CD4-positive, alpha-beta T cell treated with Interleukin-17A for 1 hour (primary cell): ENCODE measurements at regions not wholly inside any gene's neighbourhood (a gene's known extent, or its start where the extent isn't known, plus 50 kb on each side); places are given as distances from the start of the nearest gene placed in this dataset.
"Not testable (repeated sequence)": the region's sequence is repeated elsewhere in the genome, so short reads cannot be mapped to it uniquely, and the experiment has no call there.

Experiments
- DNase-seq: peaks from one replicate; pipeline ENCODE4 v3.0.0-alpha.2; 2020

DNA sequence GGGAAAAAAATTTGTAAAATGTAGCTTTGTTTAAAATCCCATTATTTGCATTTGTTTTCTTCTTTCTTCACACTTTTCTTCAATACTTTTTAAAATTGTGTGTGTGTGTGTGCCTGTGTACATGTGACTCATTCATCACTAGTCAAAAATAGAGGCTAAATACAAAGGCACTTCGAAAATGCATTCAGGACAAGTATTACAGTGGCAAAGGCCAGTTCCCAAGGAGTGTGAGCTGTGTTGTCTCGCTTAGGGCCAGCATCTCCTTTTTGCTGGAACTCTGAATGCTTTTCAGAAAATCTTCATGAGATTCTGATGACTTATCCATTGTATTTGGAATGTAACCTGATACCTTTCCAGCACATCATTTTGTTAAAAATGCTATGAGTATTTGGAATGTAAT is 288.5 kb upstream of the CNR1 start:
- no peak for DNase-seq

DNA sequence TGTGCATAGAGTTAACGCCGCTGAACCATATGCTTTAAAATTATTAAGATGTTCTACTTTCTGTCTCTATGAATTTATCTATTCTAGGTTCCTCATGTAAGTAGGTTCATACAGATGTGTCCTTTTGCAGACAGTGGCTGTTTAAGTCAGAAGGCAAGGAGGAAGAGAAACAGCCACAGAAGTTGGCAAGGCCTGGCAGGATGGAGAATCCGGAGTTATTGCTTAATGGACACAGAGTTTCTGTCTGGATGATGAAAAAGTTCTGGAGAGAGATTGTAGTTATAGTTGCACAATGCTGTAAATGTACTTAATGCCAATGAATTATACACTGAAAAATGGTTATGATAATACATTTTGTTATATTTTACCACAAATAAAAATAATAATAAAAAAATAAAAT is 283.6 kb upstream of the CNR1 start:
- no peak for DNase-seq

DNA sequence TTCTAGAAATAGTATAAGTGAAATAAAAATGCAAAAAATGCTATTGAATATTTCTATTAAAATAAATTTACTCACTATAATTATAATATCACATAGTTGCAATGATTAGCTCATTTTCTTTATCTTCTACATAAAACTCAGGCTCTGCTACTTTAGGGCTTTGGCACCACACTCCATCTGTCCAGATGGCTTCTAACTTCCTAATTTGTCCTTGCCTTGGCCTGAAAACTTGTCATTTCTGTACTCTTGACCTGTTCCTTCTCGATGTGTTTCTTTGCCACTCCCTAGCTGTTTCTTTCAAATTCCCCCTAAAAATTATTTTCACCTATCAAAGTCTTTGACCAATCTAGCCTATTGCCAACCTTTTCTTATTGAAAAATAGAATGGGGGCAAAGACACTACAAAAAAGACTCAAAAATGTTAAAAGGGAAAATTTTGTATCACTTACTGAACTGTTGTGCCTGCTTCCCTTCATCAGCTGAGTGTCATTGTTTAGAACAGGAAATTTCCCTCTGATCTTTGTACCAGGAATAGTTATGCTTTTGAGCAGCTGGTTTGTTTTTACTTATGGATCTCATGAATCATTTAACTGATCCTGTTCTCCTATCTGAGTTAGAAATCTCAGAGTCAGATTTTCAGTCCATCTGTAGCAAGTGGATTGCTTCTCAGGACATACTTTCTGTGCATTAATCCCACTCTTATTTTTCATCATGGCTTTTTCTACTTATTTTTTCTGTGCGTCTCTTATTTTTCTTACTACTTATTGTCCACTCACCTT is 279.2 kb upstream of the CNR1 start:
- no peak for DNase-seq

DNA sequence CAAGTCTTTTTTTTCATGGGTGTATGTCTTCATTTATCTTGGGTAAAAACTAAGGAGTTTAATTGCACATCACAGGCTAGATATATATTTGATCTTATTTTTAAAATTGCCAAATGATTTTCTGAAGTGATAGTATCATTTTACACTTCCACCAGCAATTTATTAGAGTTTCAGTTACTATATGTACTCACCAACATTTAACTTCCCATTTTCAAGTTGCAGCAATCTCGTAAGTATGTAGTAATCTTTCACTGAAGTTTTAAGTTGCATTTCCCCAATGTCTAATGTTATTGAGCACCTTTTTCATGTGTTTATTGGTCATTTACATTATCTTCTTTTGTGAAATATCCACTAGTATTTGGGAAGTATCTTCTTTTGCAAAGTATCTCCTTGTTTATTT is 277.4 kb upstream of the CNR1 start:
- DNase-seq, result no peak

DNA sequence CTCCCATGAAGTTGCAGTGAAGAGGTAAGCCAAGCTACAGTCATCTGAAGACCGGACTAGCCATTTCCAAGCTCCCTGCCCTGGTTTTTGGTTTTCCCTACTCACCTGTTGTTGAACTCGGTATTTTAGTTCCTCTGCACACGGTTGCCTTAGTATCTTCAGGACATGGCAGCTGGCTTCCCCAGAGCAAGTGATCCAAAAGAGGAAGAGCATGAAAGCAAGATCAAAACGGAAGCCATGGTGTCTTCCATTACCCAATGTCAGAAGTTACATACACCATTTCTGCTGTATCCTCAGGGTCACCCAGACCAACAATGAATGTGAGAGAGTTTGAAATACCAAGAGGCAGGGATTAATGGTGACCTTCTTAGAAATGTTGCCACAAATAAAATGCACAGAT is 276.6 kb upstream of the CNR1 start:
- DNase-seq, result no peak

DNA sequence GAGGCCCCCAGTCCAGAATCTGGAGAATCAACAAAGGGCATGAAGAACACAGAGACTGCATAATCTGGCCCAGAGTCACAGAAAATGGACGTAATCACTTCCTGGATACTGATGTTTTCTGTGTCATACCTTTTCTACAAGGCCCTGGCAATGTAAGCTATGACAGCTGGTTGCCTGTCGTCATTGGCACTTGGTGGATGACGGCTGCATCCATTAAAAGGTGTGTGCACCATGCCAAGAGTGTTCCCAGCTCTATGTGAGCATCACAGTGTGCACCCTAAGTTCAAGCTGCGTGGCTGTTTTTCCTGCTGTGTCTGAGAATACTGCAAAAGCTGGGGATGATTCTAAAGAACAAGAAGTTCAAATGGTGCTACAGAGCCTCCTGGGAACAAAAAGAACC is 275.2 kb upstream of the CNR1 start:
- no peak for DNase-seq

DNA sequence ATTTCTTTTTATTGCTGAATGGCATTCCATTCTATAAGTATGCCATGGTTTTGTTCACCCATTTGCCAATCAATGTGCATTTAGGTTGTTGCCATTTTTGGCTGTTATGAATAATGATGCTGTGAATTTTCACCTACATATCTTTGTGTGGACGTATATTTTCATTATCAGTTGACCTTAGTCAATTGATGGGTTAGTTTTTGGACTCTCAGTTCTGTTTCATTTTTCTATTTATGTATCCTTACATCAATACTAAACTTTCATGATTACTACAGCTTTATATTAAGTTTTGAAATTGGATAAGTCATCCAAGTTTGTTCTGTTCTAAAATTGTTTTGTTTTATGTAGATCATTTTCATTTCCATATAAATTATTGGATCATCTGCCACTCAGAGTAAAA is 261.9 kb upstream of the CNR1 start:
- no peak for DNase-seq

DNA sequence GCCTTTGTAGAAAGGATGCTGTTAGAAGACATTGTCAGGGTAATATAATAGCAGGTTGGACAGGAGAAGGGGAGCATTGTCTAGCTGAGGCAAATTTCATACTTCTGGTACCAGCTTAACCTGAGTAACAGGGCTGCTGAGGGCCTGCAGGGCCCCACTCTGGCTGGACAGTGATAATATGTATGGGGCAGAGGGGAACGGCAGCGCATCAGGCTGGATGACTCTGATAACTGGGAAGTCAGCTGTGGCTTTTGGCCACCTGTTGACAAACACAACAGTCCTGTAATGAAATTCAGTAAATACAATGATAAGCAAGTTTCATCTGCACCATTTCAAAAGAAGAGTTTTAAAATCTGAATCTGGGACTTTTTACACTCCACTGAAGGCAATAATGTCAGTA is 259.9 kb upstream of the CNR1 start:
- no peak for DNase-seq

DNA sequence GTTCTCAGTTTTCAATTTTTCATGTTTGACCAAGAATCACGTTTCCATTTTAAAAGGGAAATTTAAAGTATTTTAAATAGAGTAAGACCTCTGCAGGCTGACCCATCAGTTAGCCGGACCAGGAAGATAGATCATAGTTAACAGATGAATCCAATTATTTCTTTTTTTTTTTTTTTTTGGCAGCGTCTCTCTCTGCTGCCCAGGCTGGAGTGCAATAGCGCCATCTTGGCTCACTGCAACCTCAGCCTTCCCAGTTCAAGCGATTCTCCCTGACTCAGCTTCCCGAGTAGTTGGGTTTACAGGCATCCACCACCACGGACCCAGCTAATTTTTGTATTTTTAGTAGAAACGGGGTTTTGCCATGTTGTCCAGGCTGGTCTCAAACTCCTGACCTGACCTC is 256.7 kb upstream of the CNR1 start:
- no peak for DNase-seq

DNA sequence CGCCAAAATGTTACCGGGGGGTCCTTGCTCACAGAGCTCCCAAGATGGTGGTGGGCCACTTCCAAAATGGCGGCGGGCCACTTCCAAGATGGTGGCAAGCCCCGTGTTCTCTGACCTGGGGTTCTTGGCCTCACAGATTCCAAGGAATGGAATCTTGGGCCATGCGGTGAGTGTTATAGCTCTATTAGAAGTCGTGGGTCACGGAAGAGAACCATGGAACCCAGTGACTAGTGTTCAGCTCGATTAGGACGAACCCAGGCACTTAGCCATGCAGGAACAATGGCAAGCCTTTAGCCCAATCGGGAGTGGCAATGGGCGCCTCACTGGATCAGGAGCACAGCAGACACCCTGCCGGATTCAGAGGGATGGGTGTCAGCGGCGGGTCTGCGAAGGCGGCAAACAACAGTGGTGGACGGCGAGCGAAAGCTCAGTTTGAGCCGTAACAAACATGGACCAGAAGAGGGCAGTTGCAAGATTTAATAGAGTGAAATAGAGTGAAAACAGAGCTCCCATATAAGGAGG is 254.9 kb upstream of the CNR1 start:
- DNase-seq, result not testable (repeated sequence)

DNA sequence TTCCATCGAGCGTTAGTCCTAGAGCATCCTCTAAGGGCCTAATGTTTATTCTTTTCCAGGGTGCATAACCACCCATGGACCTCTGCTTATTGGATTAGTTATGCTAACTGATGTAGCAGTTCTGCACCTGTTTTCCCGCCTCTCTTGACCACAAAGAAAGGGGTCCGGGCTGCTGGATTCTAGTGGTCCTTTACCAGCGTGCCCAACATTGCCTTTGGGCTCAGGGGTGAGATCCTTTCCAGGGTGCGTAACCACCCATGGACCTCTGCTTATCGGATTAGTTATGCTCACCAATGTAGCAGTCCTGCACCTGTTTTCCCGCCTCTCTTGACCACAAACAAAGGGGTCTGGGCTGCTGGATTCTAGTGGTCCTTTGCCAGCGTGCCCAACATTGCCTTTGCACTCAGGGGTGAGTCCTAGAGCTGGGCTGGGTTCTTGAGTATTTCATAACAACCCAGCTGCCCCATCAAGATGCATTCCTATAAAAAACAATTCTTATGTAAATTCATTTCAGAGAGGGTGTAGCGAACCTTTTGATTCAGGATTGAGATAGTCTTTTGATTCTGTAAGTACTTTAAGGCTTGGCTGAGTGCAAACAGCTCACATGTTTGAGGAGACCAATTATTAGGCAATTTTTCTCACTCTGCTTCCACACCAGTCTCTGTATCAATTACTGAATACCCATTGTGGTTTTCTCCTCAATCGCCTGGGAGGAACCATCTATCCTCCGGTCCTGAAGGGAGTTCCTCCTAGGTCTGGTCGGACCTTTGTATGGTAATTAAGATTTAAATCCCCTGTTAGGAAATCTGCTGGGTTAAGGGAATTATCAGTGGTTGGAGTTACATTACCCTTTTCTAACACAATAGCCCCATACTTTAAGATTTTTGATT is 253.0 kb upstream of the CNR1 start:
- not testable (repeated sequence) for DNase-seq

DNA sequence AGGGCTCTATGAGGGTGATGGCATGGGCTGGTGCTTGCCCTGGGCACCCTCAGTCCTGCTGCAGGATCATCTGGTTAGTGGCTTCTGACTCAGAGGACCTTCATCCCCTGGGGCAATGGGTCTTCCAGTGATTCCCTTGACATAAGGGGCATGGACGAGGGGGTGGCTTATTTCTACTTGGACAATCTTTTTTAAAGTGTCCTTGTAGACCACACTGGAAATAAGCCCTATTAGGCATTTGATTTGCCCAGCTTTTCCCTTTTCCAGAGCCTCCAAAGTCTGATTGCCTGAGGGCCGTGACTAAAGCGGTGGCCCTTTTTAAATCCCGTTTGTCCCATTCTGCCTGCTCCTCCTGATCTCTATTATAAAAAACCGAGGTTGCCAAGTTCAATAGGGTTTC is 251.2 kb upstream of the CNR1 start:
- DNase-seq, result not testable (repeated sequence)

DNA sequence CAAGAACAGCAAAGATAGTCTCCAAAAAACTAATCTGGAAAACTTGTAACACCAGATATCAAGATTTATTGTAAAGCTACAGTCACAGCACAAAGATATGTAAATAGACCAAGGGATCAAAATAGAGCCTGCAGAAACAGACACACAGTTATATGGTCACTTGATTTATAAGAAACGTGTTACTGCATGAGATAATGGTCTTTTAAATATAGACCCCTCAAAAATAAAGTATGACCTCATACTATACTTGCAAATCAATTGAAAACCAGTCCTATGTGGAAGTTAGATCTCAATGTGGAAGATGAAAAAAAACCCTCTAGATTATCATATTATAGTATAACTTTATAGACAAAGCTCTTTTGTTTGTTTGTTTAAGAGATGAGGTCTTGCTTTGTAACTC is 247.3 kb upstream of the CNR1 start:
- no peak for DNase-seq

DNA sequence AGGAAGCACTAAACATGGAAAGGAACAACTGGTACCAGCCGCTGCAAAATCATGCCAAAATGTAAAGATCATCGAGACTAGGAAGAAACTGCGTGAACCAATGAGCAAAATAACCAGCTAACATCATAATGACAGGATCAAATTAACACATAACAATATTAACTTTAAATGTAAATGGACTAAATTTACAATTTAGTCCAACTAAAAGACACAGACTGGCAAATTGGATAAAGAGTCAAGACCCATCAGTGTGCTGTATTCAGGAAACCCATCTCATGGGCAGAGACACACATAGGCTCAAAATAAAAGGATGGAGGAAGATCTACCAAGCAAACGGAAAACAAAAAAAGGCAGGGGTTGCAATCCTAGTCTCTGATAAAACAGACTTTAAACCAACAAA is 242.2 kb upstream of the CNR1 start:
- not testable (repeated sequence) for DNase-seq

DNA sequence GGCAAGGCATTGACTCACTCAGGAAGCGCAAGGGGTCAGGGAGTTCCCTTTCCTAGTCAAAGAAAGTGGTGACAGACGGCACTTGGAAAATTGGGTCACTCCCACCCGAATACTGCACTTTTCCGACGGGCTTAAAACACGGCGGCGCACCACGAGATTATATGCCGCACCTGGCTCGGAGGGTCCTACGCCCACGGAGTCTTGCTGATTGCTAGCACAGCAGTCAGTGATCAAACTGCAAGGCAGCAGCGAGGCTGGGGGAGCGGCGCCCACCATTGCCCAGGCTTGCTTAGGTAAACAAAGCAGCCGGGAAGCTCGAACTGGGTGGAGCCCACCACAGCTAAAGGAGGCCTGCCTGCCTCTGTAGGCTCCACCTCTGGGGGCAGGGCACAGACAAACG is 240.5 kb upstream of the CNR1 start:
- DNase-seq, result not testable (repeated sequence)

DNA sequence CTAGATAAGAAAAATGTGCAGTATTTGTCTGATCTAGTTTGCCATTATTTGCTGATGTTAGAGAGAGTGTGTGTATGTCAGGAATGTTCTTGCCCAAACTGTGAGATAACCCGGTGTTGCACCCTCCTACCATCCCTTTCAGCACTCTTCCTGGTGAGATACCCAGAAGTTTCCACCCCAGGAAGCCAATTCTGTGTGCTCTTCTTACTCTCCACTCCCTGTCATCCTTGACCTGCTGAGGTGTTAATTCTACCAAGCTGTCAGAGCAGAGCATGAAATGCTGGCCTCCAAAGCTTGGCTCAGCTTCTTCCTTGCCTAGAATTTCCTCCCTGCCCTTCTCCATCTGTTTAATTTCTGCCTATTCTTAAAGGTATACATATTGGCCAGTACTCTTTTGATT is 237.3 kb upstream of the CNR1 start:
- no peak for DNase-seq

DNA sequence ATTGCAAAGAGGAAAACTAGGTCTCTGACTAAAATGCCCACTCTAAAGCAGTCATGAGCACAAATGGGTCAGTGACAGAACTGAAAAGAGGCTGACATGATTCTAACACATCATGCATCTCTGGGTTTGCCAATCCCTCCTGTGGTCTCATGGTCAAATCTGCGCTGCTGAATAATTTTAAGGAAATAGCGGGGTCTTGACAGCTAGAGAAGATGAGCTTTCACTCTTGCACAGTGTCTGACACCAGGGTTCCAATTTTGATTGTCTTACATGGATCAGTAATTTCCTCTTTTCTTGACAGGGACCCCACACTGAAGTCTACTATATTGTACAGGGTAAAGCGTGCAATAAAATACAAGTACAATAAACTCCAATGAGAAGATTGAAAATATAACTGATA is 236.8 kb upstream of the CNR1 start:
- no peak for DNase-seq

DNA sequence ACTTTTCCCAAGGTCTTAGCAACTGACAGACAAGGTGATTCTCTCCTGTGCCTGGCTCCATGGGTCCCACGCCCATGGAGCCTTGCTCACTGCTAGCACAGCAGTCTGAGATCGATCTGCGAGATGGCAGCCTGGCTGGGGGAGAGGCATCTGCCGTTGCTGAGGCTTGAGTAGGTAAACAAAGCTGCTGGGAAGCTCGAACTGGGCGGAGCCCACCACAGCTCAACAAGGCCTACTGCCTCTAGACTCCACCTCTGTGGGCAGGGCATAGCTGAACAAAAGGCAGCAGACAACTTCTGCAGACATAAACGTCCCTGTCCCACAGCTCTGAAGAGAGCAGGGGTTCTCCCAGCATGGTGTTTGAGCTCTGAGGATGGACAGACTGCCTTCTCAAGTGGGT is 224.9 kb upstream of the CNR1 start:
- DNase-seq, result not testable (repeated sequence)

DNA sequence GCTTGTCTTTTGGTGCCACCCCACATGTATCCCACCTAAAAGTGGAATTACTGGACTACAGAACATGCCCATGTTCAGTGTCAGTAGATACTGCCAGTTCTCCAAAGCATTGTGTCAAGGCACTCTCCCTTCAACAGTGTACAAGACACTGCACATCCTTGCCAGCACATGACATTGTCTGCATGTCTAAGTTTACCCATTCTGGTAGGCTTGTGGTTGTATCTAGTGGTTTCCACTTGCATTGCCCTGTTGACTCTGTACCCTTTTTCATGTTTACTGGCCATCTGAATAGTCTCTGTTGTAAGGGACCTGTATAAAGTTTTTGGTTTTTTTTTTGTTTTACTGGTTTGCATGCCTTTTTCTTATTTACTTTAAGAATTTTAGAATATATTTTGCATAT is 222.4 kb upstream of the CNR1 start:
- DNase-seq, result no peak

DNA sequence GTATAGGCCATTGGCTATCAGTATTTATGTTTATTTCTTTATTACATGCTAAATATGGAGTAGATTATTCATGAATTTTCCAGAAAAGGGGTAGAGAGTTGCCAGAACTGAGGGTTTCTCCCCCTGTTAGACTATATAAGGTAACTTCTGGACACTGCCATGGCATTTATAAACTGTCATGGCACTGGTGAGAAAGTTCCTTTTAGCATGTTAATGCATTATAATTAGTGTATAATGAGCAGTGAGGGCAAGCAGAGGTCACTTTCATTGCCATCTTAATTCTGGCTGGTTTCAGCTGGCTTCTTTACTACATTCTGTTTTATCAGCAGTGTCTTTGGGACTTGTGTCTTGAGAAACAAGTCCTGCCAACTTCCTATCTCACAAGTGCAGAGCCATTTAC is 220.0 kb upstream of the CNR1 start:
- no peak for DNase-seq

DNA sequence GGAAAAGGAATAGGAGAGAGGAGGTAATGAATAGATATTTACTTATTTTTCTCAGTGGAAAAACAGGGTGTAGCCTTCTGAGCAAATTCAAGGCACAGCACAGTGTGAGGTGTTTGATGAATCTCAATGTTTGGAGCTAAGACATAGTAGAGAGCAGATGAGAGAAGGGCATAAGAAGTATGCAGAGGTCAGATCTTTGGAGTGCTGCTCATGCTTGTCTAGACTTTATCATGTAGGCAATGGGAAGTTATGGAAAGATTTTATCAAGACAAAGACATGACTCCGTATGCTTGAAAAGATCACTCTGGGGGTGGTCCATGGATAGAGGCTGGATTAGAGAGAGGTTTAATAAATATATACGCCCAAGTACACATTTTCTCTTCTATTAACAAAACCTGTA is 217.0 kb upstream of the CNR1 start:
- no peak for DNase-seq

DNA sequence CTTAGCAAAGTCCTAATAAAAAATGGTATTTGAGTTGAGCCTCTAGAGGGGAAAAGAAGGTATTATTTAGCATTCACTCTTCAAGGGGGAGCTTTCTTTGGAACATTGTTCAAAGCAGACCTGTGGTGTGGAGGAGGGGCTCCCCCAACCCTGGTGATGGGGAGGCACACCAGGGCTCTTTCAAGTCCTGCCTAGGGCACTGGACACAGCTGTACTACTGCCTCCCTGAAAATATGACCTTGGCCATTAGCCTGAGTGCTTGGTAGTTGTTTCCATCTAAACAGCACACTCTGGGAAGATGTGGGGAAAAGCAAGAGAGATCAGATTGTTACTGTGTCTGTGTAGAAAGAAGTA is 215.1 kb upstream of the CNR1 start:
- DNase-seq, result no peak

DNA sequence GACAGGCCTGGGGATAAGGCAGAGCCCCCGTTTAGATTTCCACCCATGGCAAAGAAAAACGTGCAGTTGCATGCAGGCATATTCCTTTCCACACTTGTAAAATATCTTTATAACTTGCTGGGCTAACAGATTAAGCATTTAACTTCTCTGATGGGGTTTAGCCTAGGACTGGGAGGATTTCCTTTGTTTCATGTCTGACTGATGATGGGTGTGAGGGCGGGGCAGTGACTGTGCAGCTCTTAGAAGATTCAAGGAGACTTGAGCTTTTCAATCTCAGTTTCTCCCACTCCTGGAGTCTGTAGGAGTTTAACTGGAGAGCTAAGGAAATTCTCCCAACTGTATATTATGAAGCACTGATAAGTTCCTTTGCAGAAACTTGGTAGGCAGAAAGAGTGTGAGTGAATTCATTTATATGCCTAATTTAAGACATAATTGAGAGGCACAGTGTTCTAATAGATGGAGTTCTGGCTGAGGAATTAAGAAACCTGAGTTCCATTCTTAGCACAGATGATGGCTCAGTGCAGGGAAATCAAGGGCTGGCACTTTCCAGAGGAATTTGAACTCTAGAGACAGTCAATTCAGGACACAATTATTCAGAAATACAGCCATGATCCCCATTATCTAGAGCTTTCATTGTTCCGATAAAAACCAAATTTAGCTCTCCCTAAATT is 214.6 kb upstream of the CNR1 start:
- DNase-seq, result no peak

DNA sequence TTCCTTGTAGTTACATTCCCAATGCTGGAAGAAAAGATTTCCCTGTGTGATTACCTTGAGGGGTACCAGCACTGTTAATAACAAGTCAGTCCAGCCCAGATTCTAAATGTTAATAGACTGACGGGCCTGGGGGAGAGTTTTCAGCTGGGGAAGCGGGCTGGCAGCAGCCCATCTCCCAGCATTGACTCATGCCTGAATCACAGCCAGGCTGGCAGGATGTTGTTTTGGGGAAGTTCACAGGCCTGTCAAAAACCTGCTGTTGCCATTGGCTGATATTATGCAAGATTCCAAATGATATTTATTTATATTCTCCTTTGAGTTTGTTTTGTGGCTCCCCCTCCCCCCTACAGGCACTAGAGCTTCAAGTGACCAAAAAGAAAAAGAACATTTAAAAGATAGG is 213.9 kb upstream of the CNR1 start:
- DNase-seq, result no peak
